ENCODE measurements at regions not wholly inside any gene's neighbourhood (a gene's known extent, or its start where the extent isn't known, plus 50 kb on each side); places are given as distances from the start of the nearest gene placed in this dataset.

DNA sequence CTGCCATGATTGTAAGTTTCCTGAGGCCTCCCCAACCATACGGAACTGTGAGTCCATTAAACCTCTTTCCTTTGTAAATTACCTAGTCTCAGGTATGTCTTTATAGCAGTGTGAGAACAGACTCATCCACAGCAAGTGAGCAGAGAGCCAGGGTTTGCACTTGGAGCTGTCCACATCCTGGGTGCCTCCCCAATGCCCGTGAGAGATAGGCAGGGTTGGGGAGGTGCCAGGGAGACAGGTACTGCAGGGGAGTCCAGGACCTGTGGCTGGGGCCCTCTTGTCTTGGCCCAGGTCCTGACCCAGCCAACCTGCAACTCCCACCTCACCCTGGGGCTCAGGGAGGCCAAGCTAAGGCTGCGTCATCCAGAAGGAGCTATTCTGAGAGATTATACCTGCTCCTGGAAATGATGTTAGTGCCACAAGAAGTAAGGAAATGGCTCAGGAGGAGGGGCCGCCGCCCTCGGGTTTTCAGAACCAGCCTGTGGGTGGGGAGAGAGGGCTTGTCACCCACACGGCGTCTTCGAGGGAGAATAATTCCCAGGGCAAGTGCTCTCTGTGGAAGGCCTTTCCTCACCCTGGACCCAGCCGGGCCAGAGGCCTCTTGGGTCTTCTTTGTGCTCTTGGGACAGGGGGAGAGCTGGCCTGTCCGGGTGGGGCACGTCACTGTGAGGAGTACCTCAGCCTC is 66.5 kb downstream of the ADRA2C start:
- DNase-seq: no peak

DNA sequence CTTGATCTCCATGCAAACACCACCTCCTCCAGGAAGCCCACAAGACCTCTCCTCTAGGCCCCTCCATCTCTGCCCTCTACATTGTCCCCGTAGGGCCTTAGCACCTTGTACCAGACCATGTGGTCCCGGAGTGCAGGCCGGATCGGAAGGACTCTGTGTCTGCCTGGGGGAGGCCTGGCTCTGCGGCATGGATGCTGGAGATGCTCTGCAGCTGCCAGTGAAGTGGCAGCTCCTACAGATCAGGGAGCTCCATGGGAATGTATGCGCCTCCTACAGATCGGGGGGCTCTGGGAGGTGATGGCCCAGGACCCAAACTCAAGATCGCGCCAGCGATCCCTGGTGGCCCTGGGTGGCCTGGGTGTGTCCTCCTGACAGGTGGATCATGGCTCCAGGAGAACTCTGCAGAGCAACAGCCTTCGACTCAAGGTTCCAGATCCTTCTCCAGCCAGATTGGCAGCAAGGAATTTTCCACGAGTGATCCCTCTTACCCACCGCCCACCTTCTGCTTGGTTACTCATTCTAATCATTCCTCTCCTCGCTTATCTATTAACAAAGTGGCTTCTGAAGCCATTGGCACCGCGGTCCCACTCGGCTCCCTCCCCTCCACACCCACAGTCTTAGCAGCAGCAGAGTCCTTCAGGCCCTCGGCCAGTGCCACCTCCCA is 67.3 kb downstream of the ADRA2C start:
- no peak for DNase-seq

- DNase-seq: no peak
These were observed 68.0 kb downstream of the ADRA2C start for GRCh38 chr4:3834186-3834662.

DNA sequence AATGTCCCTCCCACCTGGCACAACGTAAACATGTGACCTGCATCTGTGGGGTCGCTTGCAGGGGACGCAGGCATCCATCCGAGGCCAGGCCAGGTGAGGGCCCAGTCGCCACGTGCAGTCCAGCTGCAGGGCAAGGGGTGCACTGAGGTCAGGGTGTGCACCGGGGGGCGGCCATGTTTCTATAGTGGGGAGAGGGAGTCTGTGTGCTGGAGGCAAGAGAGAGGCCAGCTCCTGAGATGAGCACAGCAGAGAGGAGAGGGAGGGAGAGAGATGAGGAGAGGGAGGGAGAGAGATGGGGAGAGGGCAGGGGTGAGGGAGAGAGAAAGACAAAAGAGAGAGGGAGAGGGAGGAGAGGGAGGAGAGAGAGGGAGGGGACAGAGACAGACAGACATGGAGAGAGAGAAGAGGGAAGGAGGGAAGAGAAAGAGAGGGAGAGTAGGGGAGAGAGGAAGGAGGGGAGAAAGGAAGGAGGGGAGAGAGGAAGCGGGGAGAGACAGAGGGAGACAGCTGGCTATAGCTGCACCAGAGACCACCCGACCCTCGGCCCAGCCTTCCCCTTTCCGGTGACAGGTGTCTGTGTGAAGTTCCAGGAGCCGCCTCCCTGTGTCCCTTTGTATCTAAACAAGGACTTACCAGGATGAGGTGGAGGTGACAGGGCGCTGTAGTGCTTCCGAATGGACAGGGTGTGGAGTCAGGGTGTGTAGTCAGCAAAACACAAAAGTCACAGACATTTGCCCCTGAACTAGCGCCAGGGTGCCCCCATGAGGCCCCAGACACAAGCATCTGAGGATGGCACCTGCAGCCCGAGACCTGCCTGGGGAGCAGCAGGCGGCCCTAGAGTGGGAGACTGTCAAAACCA is 68.7 kb downstream of the ADRA2C start:
- DNase-seq: no peak

GRCh38 chr4:3835527-3836405 is 69.6 kb downstream of the ADRA2C start:
- no peak for DNase-seq

DNA sequence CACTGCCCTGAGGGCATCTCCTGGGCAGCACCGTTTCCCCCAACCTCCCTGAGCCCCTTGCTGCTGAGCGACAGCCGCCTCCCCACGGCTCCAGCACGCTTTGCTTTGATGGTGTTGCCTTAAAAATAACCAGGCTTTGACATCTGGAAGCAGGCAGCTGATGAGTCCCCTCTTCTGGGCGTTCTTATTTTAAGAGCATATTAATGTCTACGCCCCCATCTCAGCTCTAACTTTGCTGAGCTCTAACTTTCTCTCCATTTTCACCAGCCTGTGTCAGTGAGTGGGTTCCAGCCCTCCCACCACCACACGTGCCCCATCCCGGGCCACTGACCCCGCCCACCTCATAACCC is 70.2 kb downstream of the ADRA2C start:
- no peak for DNase-seq

GRCh38 chr4:3836756-3837601 is 70.8 kb downstream of the ADRA2C start:
- no peak for DNase-seq

GRCh38 chr4:3838437-3839380 is 72.5 kb downstream of the ADRA2C start:
- no peak for DNase-seq

GRCh38 chr4:3845094-3845743 is 79.0 kb downstream of the ADRA2C start:
- no peak for DNase-seq

GRCh38 chr4:3845744-3846429 is 79.7 kb downstream of the ADRA2C start:
- no peak for DNase-seq

DNA sequence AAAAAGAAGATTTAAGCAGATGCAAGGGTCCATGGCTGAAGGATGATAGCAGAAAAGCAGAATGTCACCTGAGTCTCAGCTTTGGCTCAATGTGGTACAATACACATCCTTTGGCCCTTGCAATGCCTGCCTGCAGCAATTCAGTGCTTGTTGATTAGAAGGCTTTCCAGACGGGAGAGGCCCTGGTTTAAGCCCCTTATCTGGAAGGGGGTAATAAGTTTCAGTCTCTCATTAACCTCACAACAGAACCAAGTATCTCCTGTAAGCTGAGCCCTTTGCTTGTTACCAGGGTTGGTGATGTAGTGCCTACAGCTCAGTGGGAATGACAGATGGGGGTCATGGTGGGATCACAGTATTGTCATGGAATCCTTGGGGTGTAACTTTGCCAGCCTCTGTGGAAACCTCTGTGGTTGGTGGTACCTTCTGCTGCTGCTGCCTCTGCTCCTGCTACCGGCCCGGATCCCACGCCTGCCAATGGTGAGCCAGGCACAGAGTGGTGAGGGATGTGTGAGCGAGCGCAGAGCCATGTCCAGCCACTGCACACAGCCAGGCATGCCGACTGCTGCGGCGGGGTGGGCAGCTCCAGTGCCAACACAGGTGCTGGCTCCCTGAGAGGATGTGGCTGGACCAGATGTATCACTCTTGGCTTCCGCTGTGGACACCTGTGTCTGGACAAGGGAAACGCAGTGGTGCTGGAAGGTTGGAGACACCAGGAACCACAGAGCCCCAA is 81.2 kb downstream of the ADRA2C start:
- DNase-seq: no peak

GRCh38 chr4:3848323-3848722 is 82.1 kb downstream of the ADRA2C start:
- no peak for DNase-seq

DNA sequence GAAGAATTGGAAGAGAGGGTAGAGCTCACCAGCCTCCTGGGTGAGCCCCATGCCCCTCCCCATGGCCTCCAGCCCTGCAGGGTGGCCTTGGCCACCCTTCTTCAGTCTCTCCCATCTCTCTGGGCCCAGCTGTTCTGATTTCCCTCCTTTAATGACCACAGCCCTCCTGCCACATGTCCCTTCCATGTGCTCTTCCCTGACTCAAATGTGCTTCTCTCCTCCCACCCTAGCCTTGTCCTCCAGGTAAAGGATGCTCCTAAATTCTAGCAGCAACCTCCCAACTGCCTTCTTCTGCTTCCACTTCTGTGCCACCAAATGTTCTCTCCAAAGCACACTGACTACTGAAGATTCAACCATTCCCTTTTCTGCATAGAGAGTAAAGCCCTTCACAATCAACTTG is 83.0 kb downstream of the ADRA2C start:
- DNase-seq: no peak

DNA sequence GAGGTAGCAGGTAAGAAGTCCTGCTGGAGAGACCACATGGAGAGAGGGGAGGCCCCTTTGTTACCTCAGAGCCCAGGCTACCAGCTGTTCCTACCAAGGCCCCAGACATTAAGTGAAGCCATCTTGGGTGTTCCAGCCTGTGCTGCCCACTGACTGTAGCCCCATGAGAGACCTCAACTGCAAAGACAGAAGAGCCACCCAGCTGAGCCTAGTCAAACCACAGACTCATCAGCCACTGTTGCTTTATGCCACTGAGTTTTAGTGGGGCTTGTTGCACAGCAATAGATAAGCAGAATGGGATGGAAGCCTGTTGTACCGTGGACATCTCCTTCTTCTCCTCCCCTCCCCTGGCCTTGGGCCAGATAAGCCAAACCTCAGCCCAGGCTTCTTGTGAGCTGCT is 83.9 kb downstream of the ADRA2C start:
- no peak for DNase-seq

- DNase-seq: no peak
These were observed 85.0 kb downstream of the ADRA2C start for GRCh38 chr4:3851211-3851610.

GRCh38 chr4:3851881-3852280 is 85.7 kb downstream of the ADRA2C start:
- DNase-seq: no peak

GRCh38 chr4:3852309-3852708 is 86.1 kb downstream of the ADRA2C start:
- DNase-seq: no peak

DNA sequence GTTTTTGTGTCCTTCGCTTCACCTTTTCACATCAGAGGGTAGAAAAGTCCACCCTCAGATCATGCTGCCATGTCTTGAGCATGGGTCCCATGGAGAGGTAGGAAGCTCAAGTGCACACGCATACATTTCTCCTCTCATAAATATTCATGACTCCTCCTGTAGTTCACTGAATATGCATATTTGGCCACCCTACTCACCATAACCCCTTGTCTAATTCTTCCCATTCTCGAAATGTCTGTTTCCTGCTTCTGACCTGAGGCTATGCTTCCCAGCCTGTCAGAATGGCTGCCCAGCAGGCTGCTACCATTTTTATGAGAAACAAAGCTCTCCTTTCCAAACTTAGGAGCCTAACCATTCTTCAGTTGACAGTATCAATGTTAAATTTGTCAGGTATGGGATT is 86.5 kb downstream of the ADRA2C start:
- no peak for DNase-seq

Measured in CD4-positive, alpha-beta T cell treated with Interleukin-12 subunit alpha and Interleukin-12 subunit beta, for 1 hour (primary cell).